Sigmoid colon (tissue), 4 donors: ENCODE measurements at regions not wholly inside any gene's neighbourhood (a gene's known extent, or its start where the extent isn't known, plus 50 kb on each side); places are given as distances from the start of the nearest gene placed in this dataset.
A peak's percentile ranks its signal among the peaks of the same experiment; 100 is the strongest.

Source experiments
- CTCF ChIP-seq, 4 experiments: fragments of 450-650 bp in 3 of 4; fragments of 200-600 bp in 1 of 4; IDR thresholded peaks; one replicate each; pipeline ENCODE4 v1.5.1; 2016 to 2019; ENCODE audit warnings: antibody characterized with exemption in 4 of 4, mild to moderate bottlenecking in 3 of 4, moderate library complexity in 2 of 4
- POLR2A ChIP-seq, 2 donors: fragments of 450-650 bp; IDR thresholded peaks; one replicate each; pipeline ENCODE4 v1.6.1; 2016; ENCODE audit warnings: antibody characterized with exemption in 2 of 2, mild to moderate bottlenecking in 2 of 2, moderate library complexity in 2 of 2
- POLR2AphosphoS5 ChIP-seq, 4 donors: sonication (generic); formaldehyde crosslinking; IDR thresholded peaks; one replicate each; pipeline ENCODE4 v1.6.1; 2017; ENCODE audit warnings: antibody characterized with exemption in 4 of 4

- TF ChIP-seq CTCF (IDR thresholded peaks at IDR 0.05) (peak in 1 of 4 experiments; percentile 13), POLR2AphosphoS5 (IDR thresholded peaks at IDR 0.05) (no peak), POLR2A (IDR thresholded peaks at IDR 0.05) (no peak)
These were observed 175.8 kb upstream of the LRFN2 start for GRCh38 chr6:40762981-40763380.
